Liver (tissue), 8 donors: ENCODE measurements at regions not wholly inside any gene's neighbourhood (a gene's known extent, or its start where the extent isn't known, plus 50 kb on each side); places are given as distances from the start of the nearest gene placed in this dataset.

Experiments
- DNase-seq: peaks from one replicate; pipeline ENCODE4 v3.0.0-alpha.2; 2017; ENCODE audit warnings: low spot score
- H3K27ac ChIP-seq, 2 donors: one replicate each; pipeline ENCODE4 v1.7.0; 2013; ENCODE audit warnings: inconsistent platforms in 2 of 2, low read length in 2 of 2, control low read depth in 1 of 2, low read depth in 1 of 2, mild to moderate bottlenecking in 1 of 2
- H3K27me3 ChIP-seq, 4 donors: one replicate each; pipeline versions ENCODE4 v1.6.1 to v1.7.0; 2013; ENCODE audit warnings: low read length in 3 of 4, inconsistent platforms in 1 of 4, mild to moderate bottlenecking in 1 of 4, moderate library complexity in 1 of 4; ENCODE audit not compliant: control insufficient read depth in 4 of 4, insufficient read depth in 4 of 4
- H3K36me3 ChIP-seq, 4 donors: one replicate each; pipeline versions ENCODE4 v1.6.1 to v1.7.0; 2013; ENCODE audit warnings: low read length in 3 of 4, mild to moderate bottlenecking in 3 of 4, low read depth in 1 of 4, moderate library complexity in 1 of 4; ENCODE audit not compliant: control insufficient read depth in 4 of 4, insufficient read depth in 3 of 4
- H3K4me1 ChIP-seq, 4 donors: one replicate each; pipeline versions ENCODE4 v1.6.1 to v1.7.0; 2013; ENCODE audit warnings: low read length in 3 of 4, mild to moderate bottlenecking in 3 of 4, moderate library complexity in 1 of 4; ENCODE audit not compliant: control insufficient read depth in 4 of 4, insufficient read depth in 4 of 4
- H3K4me3 ChIP-seq, 3 donors: one replicate each; pipeline versions ENCODE4 v1.6.1 to v1.7.0; 2013; ENCODE audit warnings: low read length in 3 of 3, control low read depth in 1 of 3, low read depth in 1 of 3, mild to moderate bottlenecking in 1 of 3
- H3K9ac ChIP-seq, 2 donors: one replicate each; pipeline ENCODE4 v1.7.0; 2013; ENCODE audit warnings: low read length in 2 of 2, mild to moderate bottlenecking in 2 of 2, moderate library complexity in 2 of 2, control low read depth in 1 of 2, low read depth in 1 of 2
- H3K9me3 ChIP-seq, 4 donors: one replicate each; pipeline versions ENCODE4 v1.6.1 to v1.7.0; 2013; ENCODE audit warnings: low read length in 3 of 4; ENCODE audit not compliant: control insufficient read depth in 4 of 4
- FOXA1 ChIP-seq: IDR thresholded peaks from 2 replicates; pipeline ENCODE4 v1.6.1; 2016; ENCODE audit warnings: antibody characterized with exemption
- FOXA2 ChIP-seq: IDR thresholded peaks from 2 replicates; pipeline ENCODE4 v1.6.1; 2016; ENCODE audit warnings: antibody characterized with exemption
- GABPA ChIP-seq, 2 donors: IDR thresholded peaks in 1 of 2; conservative IDR thresholded peaks in 1 of 2; 2 replicates each; pipeline ENCODE4 v1.6.1; 2016; ENCODE audit warnings: antibody characterized with exemption in 2 of 2, mild to moderate bottlenecking in 1 of 2, moderate library complexity in 1 of 2
- HNF4A ChIP-seq, 2 donors: conservative IDR thresholded peaks; 2 replicates each; pipeline ENCODE4 v1.6.1; 2016; ENCODE audit warnings: antibody characterized with exemption in 2 of 2, mild to moderate bottlenecking in 2 of 2
- HNF4G ChIP-seq: IDR thresholded peaks from 2 replicates; pipeline ENCODE4 v1.6.1; 2016; ENCODE audit warnings: antibody characterized with exemption
- JUND ChIP-seq, 2 donors: IDR thresholded peaks; 2 replicates each; pipeline ENCODE4 v1.6.1; 2016; ENCODE audit warnings: antibody characterized with exemption in 2 of 2
- NR2F2 ChIP-seq: IDR thresholded peaks from 2 replicates; pipeline ENCODE4 v1.6.1; 2016; ENCODE audit warnings: antibody characterized with exemption
- RAD21 ChIP-seq, 2 donors: IDR thresholded peaks; 2 replicates each; pipeline ENCODE4 v1.6.1; 2016; ENCODE audit warnings: antibody characterized with exemption in 2 of 2, mild to moderate bottlenecking in 2 of 2
- RXRA ChIP-seq, 2 donors: IDR thresholded peaks; 2 replicates each; pipeline ENCODE4 v1.6.1; 2017 to 2018; ENCODE audit warnings: antibody characterized with exemption in 2 of 2, mild to moderate bottlenecking in 1 of 2
- SP1 ChIP-seq: IDR thresholded peaks from 2 replicates; pipeline ENCODE4 v1.6.1; 2018; ENCODE audit warnings: antibody characterized with exemption, mild to moderate bottlenecking
- TAF1 ChIP-seq: conservative IDR thresholded peaks from 2 replicates; pipeline ENCODE4 v1.6.1; 2016; ENCODE audit warnings: antibody characterized with exemption, mild to moderate bottlenecking
- YY1 ChIP-seq: IDR thresholded peaks from 2 replicates; pipeline ENCODE4 v1.6.1; 2016; ENCODE audit warnings: antibody characterized with exemption, mild to moderate bottlenecking
- WGBS: extraction: QIAGEN DNeasy Blood & Tissue Kit; methylation state at CpG from one replicate; pipeline ENCODE4 v1.1.7; 2013; 5-methylcytosine and 5-hydroxymethylcytosine counted together
- TF ChIP-seq, protein P1 (sequence below): IDR thresholded peaks from 2 replicates; pipeline ENCODE4 v1.6.1; 2016; ENCODE audit warnings: antibody characterized with exemption
- TF ChIP-seq, protein P2 (sequence below): IDR thresholded peaks from 2 replicates; pipeline ENCODE4 v1.6.1; 2016; ENCODE audit warnings: antibody characterized with exemption
- TF ChIP-seq, protein P3 (sequence below): IDR thresholded peaks from 2 replicates; pipeline ENCODE4 v1.6.1; 2016; ENCODE audit warnings: antibody characterized with exemption
- TF ChIP-seq, protein P4 (sequence below): IDR thresholded peaks from 2 replicates; pipeline ENCODE4 v1.6.1; 2016; ENCODE audit warnings: antibody characterized with exemption, mild to moderate bottlenecking
- TF ChIP-seq, protein P5 (sequence below): fragments of 150-350 bp; IDR thresholded peaks from 2 replicates; pipeline ENCODE4 v1.5.1; 2017; ENCODE audit warnings: improper control_type of control experiment, low read depth, low read length; ENCODE audit not compliant: missing input control
- donor health status: healthy.
- donor health status: healthy.
- donor health status: healthy.
- donor health status: healthy.
- donor health status: healthy.

DNA sequence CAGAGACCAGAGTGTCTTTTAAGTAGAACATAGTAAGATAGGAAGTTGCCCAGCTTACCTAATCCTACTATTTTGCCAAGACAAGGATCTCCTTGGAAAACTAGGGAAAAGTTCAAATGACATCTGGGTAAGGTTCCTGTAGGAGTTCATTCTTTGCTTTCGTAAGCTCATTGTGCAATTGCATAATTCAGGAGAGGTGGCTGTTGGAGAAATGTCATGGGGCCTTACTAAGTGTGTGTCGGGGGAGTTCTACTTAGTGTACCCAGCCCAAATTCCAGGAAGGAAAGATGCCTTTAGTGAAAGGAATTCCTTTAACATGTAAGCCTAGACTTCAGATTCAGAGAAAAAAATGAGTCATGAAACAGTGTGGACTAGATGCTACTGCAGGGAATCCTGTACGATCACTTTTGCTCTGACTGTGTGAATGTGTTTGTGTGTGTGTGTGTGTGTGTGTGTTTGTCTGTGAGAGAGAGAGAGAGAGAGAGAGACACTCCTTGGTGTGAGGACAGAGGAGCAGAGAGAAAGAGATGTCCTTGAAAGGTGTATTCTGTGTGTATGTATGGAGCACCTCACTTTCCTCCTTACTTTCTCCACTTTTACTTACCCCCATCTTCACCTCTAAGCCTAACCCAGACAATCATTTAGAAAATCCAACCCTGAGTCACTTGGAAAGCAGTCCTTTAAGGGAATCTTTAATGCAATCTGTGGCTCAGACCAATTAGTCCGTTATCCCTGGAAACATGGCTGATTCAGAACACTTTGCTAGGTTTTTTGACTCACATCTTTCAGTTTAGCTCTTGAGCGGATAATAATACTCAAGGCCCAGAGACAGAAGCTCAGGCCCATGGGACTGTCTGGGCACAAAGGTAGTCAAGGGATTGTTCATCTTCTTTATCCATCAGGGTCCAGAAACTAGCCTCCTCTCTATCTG is 114.5 kb upstream of the ACSL4 start:
- TF ChIP-seq, protein P1, sequence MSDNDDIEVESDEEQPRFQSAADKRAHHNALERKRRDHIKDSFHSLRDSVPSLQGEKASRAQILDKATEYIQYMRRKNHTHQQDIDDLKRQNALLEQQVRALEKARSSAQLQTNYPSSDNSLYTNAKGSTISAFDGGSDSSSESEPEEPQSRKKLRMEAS, result no peak
- TF ChIP-seq RXRA (IDR thresholded peaks at IDR 0.05), result peak; percentile 21 to 22
- TF ChIP-seq FOXA2, result no peak
- peaks cover 0 to 3% (median 1%) of the 10 kb centered on the region in 4 donors for H3K4me1 ChIP-seq
- H3K36me3 ChIP-seq, result no peaks in the 10 kb centered on the region
- H3K27ac ChIP-seq, result no peak overlapping the region
- 71% methylated on average over 5 of the region's 5 CpGs for WGBS
- H3K4me3 ChIP-seq, result no peak overlapping the region
- H3K27me3 ChIP-seq, result peaks cover 0 to 5% (median under 1%) of the 10 kb centered on the region in 4 donors
- no peak overlapping the region for H3K9ac ChIP-seq
- H3K9me3 ChIP-seq, result no peaks in the 10 kb centered on the region
- no peak for DNase-seq

DNA sequence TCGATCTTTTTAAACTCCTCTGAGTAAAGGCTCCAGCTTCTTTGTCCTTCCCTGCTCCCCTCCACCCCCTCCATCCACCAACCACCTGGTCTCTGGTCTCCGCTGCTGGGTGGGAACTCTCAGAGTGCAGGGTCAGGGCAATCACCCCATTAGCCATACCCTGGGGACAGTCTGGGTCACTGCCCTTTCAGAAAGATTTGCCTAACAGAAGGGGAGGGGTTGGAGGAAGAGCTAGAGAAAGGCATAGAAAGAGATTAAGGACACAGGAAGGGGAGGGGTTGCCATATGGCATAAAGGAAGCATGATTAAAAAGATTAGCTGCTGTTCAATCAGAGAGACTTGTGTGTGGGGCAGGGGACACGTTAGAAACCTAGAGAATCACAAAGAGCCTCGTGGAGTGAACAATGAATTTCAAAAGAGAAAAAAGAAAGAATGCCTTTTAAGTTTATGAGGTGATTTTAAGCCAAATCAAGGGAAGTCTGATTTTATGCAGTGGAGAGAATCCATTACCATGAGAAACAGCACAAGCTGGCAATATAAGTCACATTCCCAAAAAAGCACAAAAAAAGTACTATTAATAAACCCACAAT is 115.5 kb upstream of the ACSL4 start:
- peaks cover 0 to 3% (median 1%) of the 10 kb centered on the region in 4 donors for H3K4me1 ChIP-seq
- no peak for TF ChIP-seq HNF4A (conservative IDR thresholded peaks at IDR 0.05)
- TF ChIP-seq GABPA (IDR thresholded peaks at IDR 0.05 in 1 of 2, conservative IDR thresholded peaks at IDR 0.05 in 1 of 2), result no peak
- no peak for TF ChIP-seq YY1
- peak in 1 of 2 donors; percentile 62 for TF ChIP-seq RXRA (IDR thresholded peaks at IDR 0.05)
- TF ChIP-seq FOXA2, result no peak
- TF ChIP-seq, protein P1, result no peak
- TF ChIP-seq JUND (IDR thresholded peaks at IDR 0.05), result no peak
- H3K36me3 ChIP-seq, result no peaks in the 10 kb centered on the region
- H3K4me3 ChIP-seq, result no peak overlapping the region
- WGBS, result 41% methylated on average over 4 of the region's 4 CpGs
- H3K27me3 ChIP-seq, result peaks cover 0 to 8% (median under 1%) of the 10 kb centered on the region in 4 donors
- DNase-seq, result peak; percentile 43
- no peak overlapping the region for H3K27ac ChIP-seq
- H3K9ac ChIP-seq, result no peak overlapping the region
- H3K9me3 ChIP-seq, result peaks cover 0 to 2% (median 0%) of the 10 kb centered on the region in 4 donors

DNA sequence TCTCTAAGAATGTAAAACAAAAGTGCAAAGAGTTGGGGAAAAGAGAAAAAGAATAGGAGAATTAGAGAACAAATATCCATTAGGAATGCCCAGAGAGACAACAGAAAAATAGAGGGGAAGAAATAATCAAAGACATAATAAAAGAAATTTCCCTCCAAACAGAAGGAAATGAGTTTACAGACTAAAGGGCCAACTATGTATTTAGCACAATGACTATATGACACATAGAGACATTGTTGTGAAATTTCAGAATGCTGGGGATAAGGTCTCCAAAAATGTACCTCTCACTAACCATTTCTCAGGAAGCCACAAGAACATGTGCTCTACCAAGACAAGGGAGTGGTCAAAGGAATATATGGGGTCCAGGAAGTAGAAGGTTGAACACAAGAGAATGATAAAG is 121.0 kb upstream of the ACSL4 start:
- no peak for DNase-seq
- Histone ChIP-seq H3K27me3 (peaks cover 0 to 8% (median 0%) of the 10 kb centered on the region in 4 donors), H3K9ac (no peak overlapping the region), H3K4me1 (peaks cover 4 to 22% (median 21%) of the 10 kb centered on the region in 4 donors), H3K27ac (no peak overlapping the region), H3K9me3 (peaks cover 0 to 5% (median 0%) of the 10 kb centered on the region in 4 donors), H3K4me3 (no peak overlapping the region), H3K36me3 (no peaks in the 10 kb centered on the region)
- TF ChIP-seq HNF4A (conservative IDR thresholded peaks at IDR 0.05), result no peak
- no peak for TF ChIP-seq JUND (IDR thresholded peaks at IDR 0.05)
- TF ChIP-seq, protein P1, result no peak
- TF ChIP-seq RAD21 (IDR thresholded peaks at IDR 0.05), result no peak
- no peak for TF ChIP-seq GABPA (IDR thresholded peaks at IDR 0.05 in 1 of 2, conservative IDR thresholded peaks at IDR 0.05 in 1 of 2)
- TF ChIP-seq YY1, result no peak
- TF ChIP-seq, protein P2, sequence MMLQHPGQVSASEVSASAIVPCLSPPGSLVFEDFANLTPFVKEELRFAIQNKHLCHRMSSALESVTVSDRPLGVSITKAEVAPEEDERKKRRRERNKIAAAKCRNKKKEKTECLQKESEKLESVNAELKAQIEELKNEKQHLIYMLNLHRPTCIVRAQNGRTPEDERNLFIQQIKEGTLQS, result no peak
- TF ChIP-seq, protein P3, sequence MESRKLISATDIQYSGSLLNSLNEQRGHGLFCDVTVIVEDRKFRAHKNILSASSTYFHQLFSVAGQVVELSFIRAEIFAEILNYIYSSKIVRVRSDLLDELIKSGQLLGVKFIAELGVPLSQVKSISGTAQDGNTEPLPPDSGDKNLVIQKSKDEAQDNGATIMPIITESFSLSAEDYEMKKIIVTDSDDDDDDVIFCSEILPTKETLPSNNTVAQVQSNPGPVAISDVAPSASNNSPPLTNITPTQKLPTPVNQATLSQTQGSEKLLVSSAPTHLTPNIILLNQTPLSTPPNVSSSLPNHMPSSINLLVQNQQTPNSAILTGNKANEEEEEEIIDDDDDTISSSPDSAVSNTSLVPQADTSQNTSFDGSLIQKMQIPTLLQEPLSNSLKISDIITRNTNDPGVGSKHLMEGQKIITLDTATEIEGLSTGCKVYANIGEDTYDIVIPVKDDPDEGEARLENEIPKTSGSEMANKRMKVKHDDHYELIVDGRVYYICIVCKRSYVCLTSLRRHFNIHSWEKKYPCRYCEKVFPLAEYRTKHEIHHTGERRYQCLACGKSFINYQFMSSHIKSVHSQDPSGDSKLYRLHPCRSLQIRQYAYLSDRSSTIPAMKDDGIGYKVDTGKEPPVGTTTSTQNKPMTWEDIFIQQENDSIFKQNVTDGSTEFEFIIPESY, result no peak
- TF ChIP-seq, protein P4, sequence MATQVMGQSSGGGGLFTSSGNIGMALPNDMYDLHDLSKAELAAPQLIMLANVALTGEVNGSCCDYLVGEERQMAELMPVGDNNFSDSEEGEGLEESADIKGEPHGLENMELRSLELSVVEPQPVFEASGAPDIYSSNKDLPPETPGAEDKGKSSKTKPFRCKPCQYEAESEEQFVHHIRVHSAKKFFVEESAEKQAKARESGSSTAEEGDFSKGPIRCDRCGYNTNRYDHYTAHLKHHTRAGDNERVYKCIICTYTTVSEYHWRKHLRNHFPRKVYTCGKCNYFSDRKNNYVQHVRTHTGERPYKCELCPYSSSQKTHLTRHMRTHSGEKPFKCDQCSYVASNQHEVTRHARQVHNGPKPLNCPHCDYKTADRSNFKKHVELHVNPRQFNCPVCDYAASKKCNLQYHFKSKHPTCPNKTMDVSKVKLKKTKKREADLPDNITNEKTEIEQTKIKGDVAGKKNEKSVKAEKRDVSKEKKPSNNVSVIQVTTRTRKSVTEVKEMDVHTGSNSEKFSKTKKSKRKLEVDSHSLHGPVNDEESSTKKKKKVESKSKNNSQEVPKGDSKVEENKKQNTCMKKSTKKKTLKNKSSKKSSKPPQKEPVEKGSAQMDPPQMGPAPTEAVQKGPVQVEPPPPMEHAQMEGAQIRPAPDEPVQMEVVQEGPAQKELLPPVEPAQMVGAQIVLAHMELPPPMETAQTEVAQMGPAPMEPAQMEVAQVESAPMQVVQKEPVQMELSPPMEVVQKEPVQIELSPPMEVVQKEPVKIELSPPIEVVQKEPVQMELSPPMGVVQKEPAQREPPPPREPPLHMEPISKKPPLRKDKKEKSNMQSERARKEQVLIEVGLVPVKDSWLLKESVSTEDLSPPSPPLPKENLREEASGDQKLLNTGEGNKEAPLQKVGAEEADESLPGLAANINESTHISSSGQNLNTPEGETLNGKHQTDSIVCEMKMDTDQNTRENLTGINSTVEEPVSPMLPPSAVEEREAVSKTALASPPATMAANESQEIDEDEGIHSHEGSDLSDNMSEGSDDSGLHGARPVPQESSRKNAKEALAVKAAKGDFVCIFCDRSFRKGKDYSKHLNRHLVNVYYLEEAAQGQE, result no peak
- no peak for TF ChIP-seq SP1
- TF ChIP-seq FOXA2, result no peak
- TF ChIP-seq NR2F2, result no peak
- no peak for TF ChIP-seq TAF1
- no peak for TF ChIP-seq RXRA (IDR thresholded peaks at IDR 0.05)
- TF ChIP-seq, protein P5, sequence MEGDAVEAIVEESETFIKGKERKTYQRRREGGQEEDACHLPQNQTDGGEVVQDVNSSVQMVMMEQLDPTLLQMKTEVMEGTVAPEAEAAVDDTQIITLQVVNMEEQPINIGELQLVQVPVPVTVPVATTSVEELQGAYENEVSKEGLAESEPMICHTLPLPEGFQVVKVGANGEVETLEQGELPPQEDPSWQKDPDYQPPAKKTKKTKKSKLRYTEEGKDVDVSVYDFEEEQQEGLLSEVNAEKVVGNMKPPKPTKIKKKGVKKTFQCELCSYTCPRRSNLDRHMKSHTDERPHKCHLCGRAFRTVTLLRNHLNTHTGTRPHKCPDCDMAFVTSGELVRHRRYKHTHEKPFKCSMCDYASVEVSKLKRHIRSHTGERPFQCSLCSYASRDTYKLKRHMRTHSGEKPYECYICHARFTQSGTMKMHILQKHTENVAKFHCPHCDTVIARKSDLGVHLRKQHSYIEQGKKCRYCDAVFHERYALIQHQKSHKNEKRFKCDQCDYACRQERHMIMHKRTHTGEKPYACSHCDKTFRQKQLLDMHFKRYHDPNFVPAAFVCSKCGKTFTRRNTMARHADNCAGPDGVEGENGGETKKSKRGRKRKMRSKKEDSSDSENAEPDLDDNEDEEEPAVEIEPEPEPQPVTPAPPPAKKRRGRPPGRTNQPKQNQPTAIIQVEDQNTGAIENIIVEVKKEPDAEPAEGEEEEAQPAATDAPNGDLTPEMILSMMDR, result no peak
- TF ChIP-seq HNF4G, result no peak
- TF ChIP-seq FOXA1, result no peak
